SK-N-MC (cell line): ENCODE measurements at regions not wholly inside any gene's neighbourhood (a gene's known extent, or its start where the extent isn't known, plus 50 kb on each side); places are given as distances from the start of the nearest gene placed in this dataset.

Source experiments
- DNase-seq: peaks from one replicate; pipeline ENCODE4 v3.0.0-alpha.2; 2011; ENCODE audit warnings: low read depth, low spot score
- H3K27ac ChIP-seq: fragments of 200-600 bp; sonication (generic); 2 replicates; pipeline ENCODE4 v1.5.1; 2016; ENCODE audit warnings: mixed run types
- H3K36me3 ChIP-seq: fragments of 200-600 bp; sonication (generic); 2 replicates; pipeline ENCODE4 v1.6.1; 2017; ENCODE audit warnings: antibody characterized with exemption, low read length, mixed read lengths; ENCODE audit not compliant: insufficient read depth
- H3K4me3 ChIP-seq: fragments of 200-600 bp; sonication (generic); 2 replicates; pipeline ENCODE4 v1.5.1; 2016
- H3K9ac ChIP-seq: fragments of 200-600 bp; sonication (generic); 2 replicates; pipeline ENCODE4 v1.8.0; 2017; ENCODE audit warnings: mixed run types, mixed read lengths; ENCODE audit not compliant: insufficient read length
- H3K9me3 ChIP-seq: fragments of 200-600 bp; sonication (generic); 2 replicates; pipeline ENCODE4 v1.6.1; 2017; ENCODE audit warnings: low read depth, mild to moderate bottlenecking, antibody characterized with exemption, low read length, moderate library complexity, mixed read lengths
- EZH2 ChIP-seq: fragments of 200-600 bp; sonication (generic); IDR thresholded peaks from one replicate; pipeline ENCODE4 v1.6.1; 2017; ENCODE audit warnings: antibody characterized with exemption
- FOXP2 ChIP-seq: optimal IDR thresholded peaks from 2 replicates; pipeline ENCODE3; 2011; ENCODE audit warnings: mild to moderate bottlenecking, moderate library complexity; ENCODE audit not compliant: insufficient read depth; ENCODE audit errors: extremely low read length, control extremely low read depth
- POLR2AphosphoS5 ChIP-seq: IDR thresholded peaks from 2 replicates; pipeline ENCODE4 v1.6.1; 2012; ENCODE audit warnings: mild to moderate bottlenecking, low read depth, low read length, borderline replicate concordance

- no peaks in the 10 kb centered on the region for H3K9me3 ChIP-seq
- no peak for TF ChIP-seq FOXP2
- no peak for TF ChIP-seq EZH2
- no peak for TF ChIP-seq POLR2AphosphoS5
- no peak for DNase-seq
- H3K36me3 ChIP-seq, result no peaks in the 10 kb centered on the region
- no peak overlapping the region for H3K4me3 ChIP-seq
- no peak overlapping the region for H3K9ac ChIP-seq
- no peak overlapping the region for H3K27ac ChIP-seq
Observed at GRCh38 chr2:19300961-19301360, 57.5 kb downstream of the OSR1 start.

DNA sequence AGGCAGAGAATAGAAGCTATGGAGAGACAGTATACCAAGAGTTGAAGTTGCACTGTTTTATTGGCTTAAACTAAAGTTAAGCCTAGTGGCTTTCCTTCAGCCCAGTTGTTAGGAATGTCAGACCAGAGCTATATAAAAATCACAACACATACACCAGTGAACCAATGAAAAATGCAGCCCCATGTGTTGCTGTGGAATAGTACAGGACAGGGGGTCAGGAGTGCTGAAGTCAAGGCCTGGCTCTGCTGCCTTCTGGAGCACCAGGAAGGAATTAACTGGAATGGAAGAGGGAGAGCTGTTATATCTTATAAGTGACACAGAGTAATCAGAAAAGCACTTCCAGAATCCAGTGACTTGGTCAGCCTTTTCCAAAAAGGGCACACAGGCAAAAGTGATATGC lies 58.9 kb downstream of the OSR1 start:
- DNase-seq, result no peak
- no peak overlapping the region for H3K27ac ChIP-seq
- TF ChIP-seq FOXP2, result no peak
- no peak for TF ChIP-seq EZH2
- TF ChIP-seq POLR2AphosphoS5, result no peak

GRCh38 chr2:19299032-19299431 lies 59.4 kb downstream of the OSR1 start:
- Histone ChIP-seq H3K9me3 (no peaks in the 10 kb centered on the region), H3K27ac (no peak overlapping the region), H3K36me3 (no peaks in the 10 kb centered on the region), H3K4me3 (no peak overlapping the region), H3K9ac (no peak overlapping the region)
- TF ChIP-seq POLR2AphosphoS5, result no peak
- no peak for TF ChIP-seq EZH2
- TF ChIP-seq FOXP2, result no peak
- DNase-seq, result no peak

More for the DNA sequence above, 58.9 kb downstream of the OSR1 start:
- no peak overlapping the region for H3K9ac ChIP-seq
- H3K4me3 ChIP-seq, result no peak overlapping the region
- H3K36me3 ChIP-seq, result no peaks in the 10 kb centered on the region
- no peaks in the 10 kb centered on the region for H3K9me3 ChIP-seq

DNA sequence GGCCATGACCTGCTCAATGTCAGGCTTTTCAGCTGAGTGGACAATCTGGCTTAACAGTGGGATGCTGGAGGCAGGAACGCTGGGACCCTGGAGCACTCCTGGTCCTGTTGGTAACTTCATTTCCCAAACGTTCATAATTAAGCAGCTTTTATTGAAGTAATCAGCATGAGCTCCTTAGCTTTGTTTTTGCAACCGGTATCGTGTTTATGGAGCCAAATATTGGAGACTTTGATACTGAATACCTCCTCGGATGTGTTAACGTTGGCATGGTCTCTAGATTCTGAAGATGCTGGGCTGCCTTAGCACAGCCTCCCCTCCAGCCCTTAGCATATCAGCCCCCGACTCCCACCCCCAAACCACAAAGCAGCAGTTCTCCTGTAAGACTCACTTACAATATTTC lies 60.7 kb downstream of the OSR1 start:
- no peak for TF ChIP-seq POLR2AphosphoS5
- TF ChIP-seq EZH2, result no peak
- TF ChIP-seq FOXP2, result no peak
- no peak overlapping the region for H3K9ac ChIP-seq
- no peaks in the 10 kb centered on the region for H3K9me3 ChIP-seq
- H3K4me3 ChIP-seq, result no peak overlapping the region
- H3K36me3 ChIP-seq, result no peaks in the 10 kb centered on the region
- H3K27ac ChIP-seq, result no peak overlapping the region
- no peak for DNase-seq

DNA sequence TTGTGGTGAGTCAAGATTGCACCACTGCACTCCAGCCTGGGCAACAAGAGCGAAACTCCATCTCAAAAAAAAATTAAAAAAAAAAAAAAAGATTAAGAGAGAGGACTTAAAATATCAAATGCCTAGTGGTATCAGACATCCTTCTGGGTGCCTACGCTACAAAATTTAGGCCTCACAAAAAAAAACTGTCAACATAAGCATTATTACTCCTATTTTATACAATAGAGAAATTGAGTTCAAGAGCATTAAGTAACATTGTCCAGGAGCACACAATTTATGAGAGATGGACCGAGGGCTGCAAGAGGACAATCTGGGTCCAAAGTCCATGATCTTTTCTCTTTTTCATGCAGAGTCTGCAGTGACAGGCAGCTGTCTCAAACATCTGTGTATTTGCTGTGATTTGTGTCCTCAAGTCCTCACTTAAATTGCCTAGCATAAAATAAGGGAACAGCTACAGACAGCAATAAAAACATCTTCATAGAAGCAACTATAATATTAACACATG lies 62.4 kb downstream of the OSR1 start:
- Histone ChIP-seq H3K9ac (no peak overlapping the region), H3K9me3 (no peaks in the 10 kb centered on the region), H3K36me3 (no peaks in the 10 kb centered on the region), H3K4me3 (no peak overlapping the region), H3K27ac (no peak overlapping the region)
- no peak for DNase-seq
- TF ChIP-seq POLR2AphosphoS5 (no peak), FOXP2 (no peak), EZH2 (no peak)

GRCh38 chr2:19292007-19292406 lies 66.4 kb downstream of the OSR1 start:
- no peak for DNase-seq
- no peak overlapping the region for H3K27ac ChIP-seq
- no peaks in the 10 kb centered on the region for H3K36me3 ChIP-seq
- no peaks in the 10 kb centered on the region for H3K9me3 ChIP-seq
- TF ChIP-seq POLR2AphosphoS5, result no peak
- TF ChIP-seq FOXP2, result no peak
- TF ChIP-seq EZH2, result no peak
- H3K9ac ChIP-seq, result no peak overlapping the region
- no peak overlapping the region for H3K4me3 ChIP-seq

GRCh38 chr2:19288291-19288690 lies 70.1 kb downstream of the OSR1 start:
- no peak for DNase-seq
- no peaks in the 10 kb centered on the region for H3K9me3 ChIP-seq
- no peaks in the 10 kb centered on the region for H3K36me3 ChIP-seq
- H3K27ac ChIP-seq, result no peak overlapping the region
- no peak overlapping the region for H3K4me3 ChIP-seq
- no peak overlapping the region for H3K9ac ChIP-seq
- TF ChIP-seq POLR2AphosphoS5 (no peak), FOXP2 (no peak), EZH2 (no peak)

DNA sequence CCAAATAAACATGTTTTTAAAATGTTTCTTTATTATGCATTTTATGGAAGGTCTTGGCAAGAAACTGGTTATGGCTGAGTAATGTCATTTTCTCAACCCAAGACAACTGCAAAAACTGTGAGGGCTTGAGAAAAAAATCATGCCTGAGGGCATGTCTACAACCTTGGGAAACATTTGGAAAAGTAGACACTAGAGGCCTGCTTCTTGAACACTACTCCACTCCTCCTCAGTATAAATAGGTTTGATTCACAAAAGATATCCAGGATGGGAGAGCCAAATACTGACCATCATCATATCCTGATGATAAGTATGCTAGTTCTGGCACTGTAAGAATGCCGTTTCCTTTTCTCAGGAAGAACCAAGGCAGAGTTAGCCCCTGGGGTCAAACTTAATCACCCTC lies 71.1 kb downstream of the OSR1 start:
- no peaks in the 10 kb centered on the region for H3K9me3 ChIP-seq
- no peak for TF ChIP-seq FOXP2
- TF ChIP-seq EZH2, result no peak
- TF ChIP-seq POLR2AphosphoS5, result no peak
- no peak overlapping the region for H3K9ac ChIP-seq
- no peak overlapping the region for H3K27ac ChIP-seq
- H3K4me3 ChIP-seq, result no peak overlapping the region
- no peak for DNase-seq
- no peaks in the 10 kb centered on the region for H3K36me3 ChIP-seq

GRCh38 chr2:19282305-19282704 lies 76.1 kb downstream of the OSR1 start:
- no peaks in the 10 kb centered on the region for H3K9me3 ChIP-seq
- TF ChIP-seq POLR2AphosphoS5, result no peak
- no peak for TF ChIP-seq FOXP2
- no peak for TF ChIP-seq EZH2
- H3K36me3 ChIP-seq, result no peaks in the 10 kb centered on the region
- H3K9ac ChIP-seq, result no peak overlapping the region
- no peak for DNase-seq
- no peak overlapping the region for H3K4me3 ChIP-seq
- no peak overlapping the region for H3K27ac ChIP-seq

- H3K27ac ChIP-seq, result no peak overlapping the region
- no peaks in the 10 kb centered on the region for H3K36me3 ChIP-seq
- H3K9me3 ChIP-seq, result no peaks in the 10 kb centered on the region
- no peak overlapping the region for H3K4me3 ChIP-seq
- TF ChIP-seq EZH2 (no peak), POLR2AphosphoS5 (no peak), FOXP2 (no peak)
- H3K9ac ChIP-seq, result no peak overlapping the region
- no peak for DNase-seq
Observed at GRCh38 chr2:19274439-19274838, 84.0 kb downstream of the OSR1 start.
